Activated naive CD4-positive, alpha-beta T cell treated with anti-CD3 and anti-CD28 coated beads, Interleukin-2, amount 50 U/mL, for 16 hours (primary cell): ENCODE measurements at regions not wholly inside any gene's neighbourhood (a gene's known extent, or its start where the extent isn't known, plus 50 kb on each side); places are given as distances from the start of the nearest gene placed in this dataset.
"Not testable (repeated sequence)": the region's sequence is repeated elsewhere in the genome, so short reads cannot be mapped to it uniquely, and the experiment has no call there.

Experiments
- DNase-seq: peaks from one replicate; pipeline ENCODE4 v3.0.0-alpha.2; 2020

DNA sequence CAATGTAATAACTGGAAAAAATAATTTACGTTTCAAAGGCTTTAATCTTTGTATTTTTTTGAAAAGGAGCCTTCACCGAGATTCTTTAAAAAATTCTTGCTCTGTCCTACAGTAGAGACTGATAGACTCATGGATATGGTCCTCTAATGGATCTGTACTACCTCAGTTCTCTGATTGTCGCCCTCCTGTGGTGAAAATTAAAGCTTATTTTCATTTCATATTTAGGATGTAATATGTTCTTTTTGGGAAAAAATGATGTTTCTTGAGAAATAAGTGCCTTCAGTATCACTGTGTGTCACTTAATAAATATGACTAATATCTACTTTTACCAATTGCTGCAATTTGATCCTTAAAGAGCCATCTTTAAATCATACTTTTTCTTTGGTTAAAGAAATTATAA lies 4593.3 kb upstream of the OR11H1 start:
- DNase-seq, result not testable (repeated sequence)

DNA sequence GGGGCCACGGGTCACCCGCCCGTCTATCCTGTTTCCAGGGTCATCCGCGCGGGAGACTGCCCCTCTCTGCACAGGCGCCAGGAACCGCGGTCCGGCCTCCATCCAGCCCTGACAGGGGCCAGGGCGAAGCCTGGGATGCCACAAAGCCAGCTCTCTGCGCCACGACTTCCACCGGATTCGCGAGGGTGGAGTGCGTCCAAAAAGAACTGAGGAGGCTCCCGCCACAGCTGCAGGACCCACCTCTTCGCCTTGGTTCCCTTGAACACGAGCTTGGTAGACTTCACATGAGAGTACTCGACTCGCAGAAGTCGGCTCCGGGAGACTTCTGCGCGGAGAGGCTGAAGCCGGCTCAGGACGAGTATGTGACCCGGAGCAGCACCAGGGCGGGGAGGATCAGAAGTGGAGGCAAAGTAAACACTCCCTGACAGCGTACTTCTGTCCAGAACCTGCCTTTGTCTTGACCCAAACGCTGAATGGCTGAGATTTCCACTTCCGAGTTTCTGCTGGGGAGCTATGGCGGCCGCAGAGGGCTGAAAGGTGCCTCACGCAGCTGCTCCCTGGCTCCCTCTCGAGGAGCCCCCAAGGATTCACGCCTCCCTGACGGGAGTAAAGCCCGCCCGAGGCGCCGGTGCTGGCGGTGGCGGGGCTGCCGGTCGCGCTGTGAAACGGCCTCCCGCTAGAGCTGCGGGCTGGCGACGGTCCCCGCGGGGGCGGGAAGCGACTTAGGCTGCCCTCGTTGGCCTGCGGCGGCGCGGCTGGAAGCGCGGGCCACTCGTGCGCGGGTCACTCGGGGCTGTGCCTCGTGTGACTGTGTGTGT lies 4566.7 kb upstream of the OR11H1 start:
- DNase-seq, result peak; percentile 16

GRCh38 chr22:10961861-10962255 lies 4566.1 kb upstream of the OR11H1 start:
- not testable (repeated sequence) for DNase-seq
